Activated T-cell treated with anti-CD3 and anti-CD28 coated beads, Interleukin-2, amount 50 U/mL, for 72 hours (primary cell): ENCODE measurements at regions not wholly inside any gene's neighbourhood (a gene's known extent, or its start where the extent isn't known, plus 50 kb on each side); places are given as distances from the start of the nearest gene placed in this dataset.

ENCODE experiments used
- ATAC-seq, 2 donors: fragments of 150-1000 bp; cut with Tn5 transposase; replicated peaks in 1 of 2; 2 replicates each; pipeline ENCODE4 v1.10.0; 2021; ENCODE audit warnings: moderate library complexity in 2 of 2, mild to moderate bottlenecking in 1 of 2
- DNase-seq, 2 donors: peaks; one replicate each; pipeline ENCODE4 v3.0.0; 2021 to 2022; ENCODE audit warnings: mixed read lengths in 1 of 2
- H3K27ac Mint-ChIP-seq: one replicate; pipeline ENCODE4 v1.8.0; 2022; ENCODE audit warnings: mild to moderate bottlenecking, moderate library complexity, mixed read lengths
- H3K27me3 Mint-ChIP-seq: one replicate; pipeline ENCODE4 v1.8.0; 2022; ENCODE audit warnings: low read depth, mixed read lengths
- H3K36me3 Mint-ChIP-seq, 2 donors: one replicate each; pipeline ENCODE4 v1.8.0; 2022; ENCODE audit warnings: mixed read lengths in 2 of 2, mild to moderate bottlenecking in 1 of 2; ENCODE audit not compliant: insufficient read depth in 2 of 2
- H3K4me1 Mint-ChIP-seq: one replicate; pipeline ENCODE4 v1.8.0; 2022; ENCODE audit warnings: low read depth, mixed read lengths
- H3K4me3 Mint-ChIP-seq, 2 donors: one replicate each; pipeline ENCODE4 v1.8.0; 2022; ENCODE audit warnings: mild to moderate bottlenecking in 2 of 2, mixed read lengths in 2 of 2, moderate library complexity in 2 of 2
- H3K9me3 Mint-ChIP-seq, 2 donors: one replicate each; pipeline ENCODE4 v1.8.0; 2022; ENCODE audit warnings: mixed read lengths in 2 of 2

GRCh38 chr6:91634791-91635190 is 1047.9 kb upstream of the MAP3K7 start:
- no peaks in the 10 kb centered on the region for H3K36me3 Mint-ChIP-seq
- no peak for DNase-seq
- ATAC-seq: no peak
- no peaks in the 10 kb centered on the region for H3K4me1 Mint-ChIP-seq
- H3K4me3 Mint-ChIP-seq: no peak overlapping the region
- no peaks in the 10 kb centered on the region for H3K27me3 Mint-ChIP-seq
- H3K27ac Mint-ChIP-seq: no peak overlapping the region
- H3K9me3 Mint-ChIP-seq: peaks cover 9 to 15% of the 10 kb centered on the region in 2 donors

- Mint-ChIP-seq H3K4me1 (no peaks in the 10 kb centered on the region), H3K27me3 (no peaks in the 10 kb centered on the region), H3K36me3 (no peaks in the 10 kb centered on the region), H3K9me3 (peaks cover 8 to 15% of the 10 kb centered on the region in 2 donors), H3K27ac (no peak overlapping the region), H3K4me3 (no peak overlapping the region)
- ATAC-seq (no peak), DNase-seq (no peak)
Measured at GRCh38 chr6:91633374-91634111, 1046.7 kb upstream of the MAP3K7 start.

GRCh38 chr6:91632308-91632707 is 1045.4 kb upstream of the MAP3K7 start:
- Mint-ChIP-seq H3K4me3 (no peak overlapping the region), H3K27ac (no peak overlapping the region), H3K36me3 (no peaks in the 10 kb centered on the region), H3K4me1 (no peaks in the 10 kb centered on the region), H3K27me3 (no peaks in the 10 kb centered on the region), H3K9me3 (peaks cover 8 to 15% of the 10 kb centered on the region in 2 donors)
- no peak for ATAC-seq
- DNase-seq: no peak

GRCh38 chr6:91631227-91631626 is 1044.4 kb upstream of the MAP3K7 start:
- Mint-ChIP-seq H3K27me3 (no peaks in the 10 kb centered on the region), H3K4me1 (no peaks in the 10 kb centered on the region), H3K27ac (no peak overlapping the region), H3K4me3 (no peak overlapping the region), H3K36me3 (no peaks in the 10 kb centered on the region), H3K9me3 (peaks cover 7 to 15% of the 10 kb centered on the region in 2 donors)
- no peak for DNase-seq
- no peak for ATAC-seq

- ATAC-seq (no peak), DNase-seq (no peak)
- no peaks in the 10 kb centered on the region for H3K27me3 Mint-ChIP-seq
- H3K9me3 Mint-ChIP-seq: peaks cover 7 to 10% of the 10 kb centered on the region in 2 donors
- no peaks in the 10 kb centered on the region for H3K4me1 Mint-ChIP-seq
- no peak overlapping the region for H3K27ac Mint-ChIP-seq
- H3K36me3 Mint-ChIP-seq: no peaks in the 10 kb centered on the region
- H3K4me3 Mint-ChIP-seq: no peak overlapping the region
Measured at GRCh38 chr6:91626911-91627310, 1040.0 kb upstream of the MAP3K7 start.

- no peak for ATAC-seq
- H3K4me1 Mint-ChIP-seq: no peaks in the 10 kb centered on the region
- H3K27ac Mint-ChIP-seq: no peak overlapping the region
- no peak for DNase-seq
- H3K4me3 Mint-ChIP-seq: no peak overlapping the region
- H3K9me3 Mint-ChIP-seq: peaks cover 2 to 3% of the 10 kb centered on the region in 2 donors
- H3K27me3 Mint-ChIP-seq: no peaks in the 10 kb centered on the region
- H3K36me3 Mint-ChIP-seq: no peaks in the 10 kb centered on the region
Measured at GRCh38 chr6:91613481-91613880, 1026.6 kb upstream of the MAP3K7 start.

GRCh38 chr6:91611190-91611589 is 1024.3 kb upstream of the MAP3K7 start:
- H3K27ac Mint-ChIP-seq: no peak overlapping the region
- H3K4me3 Mint-ChIP-seq: no peak overlapping the region
- ATAC-seq (no peak), DNase-seq (no peak)
- H3K36me3 Mint-ChIP-seq: no peaks in the 10 kb centered on the region
- H3K4me1 Mint-ChIP-seq: no peaks in the 10 kb centered on the region
- no peaks in the 10 kb centered on the region for H3K27me3 Mint-ChIP-seq
- H3K9me3 Mint-ChIP-seq: no peaks in the 10 kb centered on the region

GRCh38 chr6:91608428-91608827 is 1021.6 kb upstream of the MAP3K7 start:
- peaks cover 2 to 5% of the 10 kb centered on the region in 2 donors for H3K9me3 Mint-ChIP-seq
- H3K27me3 Mint-ChIP-seq: no peaks in the 10 kb centered on the region
- DNase-seq: no peak
- no peak for ATAC-seq
- H3K36me3 Mint-ChIP-seq: peaks cover 0 to 3% of the 10 kb centered on the region in 2 donors
- no peak overlapping the region for H3K4me3 Mint-ChIP-seq
- no peaks in the 10 kb centered on the region for H3K4me1 Mint-ChIP-seq
- no peak overlapping the region for H3K27ac Mint-ChIP-seq

- H3K4me1 Mint-ChIP-seq: no peaks in the 10 kb centered on the region
- peaks cover 0 to 3% of the 10 kb centered on the region in 2 donors for H3K36me3 Mint-ChIP-seq
- no peaks in the 10 kb centered on the region for H3K27me3 Mint-ChIP-seq
- H3K9me3 Mint-ChIP-seq: peaks cover 3 to 5% of the 10 kb centered on the region in 2 donors
- no peak for ATAC-seq
- no peak overlapping the region for H3K27ac Mint-ChIP-seq
- no peak for DNase-seq
- H3K4me3 Mint-ChIP-seq: no peak overlapping the region
Measured at GRCh38 chr6:91606148-91606901, 1019.5 kb upstream of the MAP3K7 start.

GRCh38 chr6:91600561-91600960 is 1013.7 kb upstream of the MAP3K7 start:
- Mint-ChIP-seq H3K36me3 (peaks cover 0 to 3% of the 10 kb centered on the region in 2 donors), H3K9me3 (peaks cover 3 to 5% of the 10 kb centered on the region in 2 donors), H3K4me1 (no peaks in the 10 kb centered on the region), H3K27ac (no peak overlapping the region), H3K27me3 (no peaks in the 10 kb centered on the region), H3K4me3 (no peak overlapping the region)
- no peak for DNase-seq
- ATAC-seq: no peak

- H3K36me3 Mint-ChIP-seq: no peaks in the 10 kb centered on the region
- no peaks in the 10 kb centered on the region for H3K27me3 Mint-ChIP-seq
- ATAC-seq (no peak), DNase-seq (no peak)
- no peaks in the 10 kb centered on the region for H3K4me1 Mint-ChIP-seq
- no peak overlapping the region for H3K27ac Mint-ChIP-seq
- no peak overlapping the region for H3K4me3 Mint-ChIP-seq
- peaks cover 6 to 15% of the 10 kb centered on the region in 2 donors for H3K9me3 Mint-ChIP-seq
Measured at GRCh38 chr6:91590191-91590590, 1003.3 kb upstream of the MAP3K7 start.

GRCh38 chr6:91580635-91581034 is 993.8 kb upstream of the MAP3K7 start:
- Mint-ChIP-seq H3K9me3 (peaks cover 0 to 2% of the 10 kb centered on the region in 2 donors), H3K36me3 (no peaks in the 10 kb centered on the region), H3K4me1 (no peaks in the 10 kb centered on the region)

GRCh38 chr6:91575032-91575431 is 988.2 kb upstream of the MAP3K7 start:
- peaks cover 0 to 2% of the 10 kb centered on the region in 2 donors for H3K9me3 Mint-ChIP-seq
- no peaks in the 10 kb centered on the region for H3K4me1 Mint-ChIP-seq
- DNase-seq (no peak), ATAC-seq (no peak)
- no peaks in the 10 kb centered on the region for H3K27me3 Mint-ChIP-seq
- H3K27ac Mint-ChIP-seq: no peak overlapping the region
- no peak overlapping the region for H3K4me3 Mint-ChIP-seq
- no peaks in the 10 kb centered on the region for H3K36me3 Mint-ChIP-seq

More at GRCh38 chr6:91580635-91581034, 993.8 kb upstream of the MAP3K7 start:
- Mint-ChIP-seq H3K4me3 (no peak overlapping the region), H3K27ac (no peak overlapping the region), H3K27me3 (no peaks in the 10 kb centered on the region)
- no peak for DNase-seq
- no peak for ATAC-seq
